Type B pancreatic cell (in vitro differentiated cells): ENCODE measurements at regions not wholly inside any gene's neighbourhood (a gene's known extent, or its start where the extent isn't known, plus 50 kb on each side); places are given as distances from the start of the nearest gene placed in this dataset.

Source experiments
- DNase-seq: peaks from one replicate; pipeline ENCODE4 v3.0.0; 2021; ENCODE audit warnings: mixed read lengths; ENCODE audit not compliant: unreplicated experiment; ENCODE audit errors: extremely low spot score
- H3K27ac Mint-ChIP-seq: 2 replicates; pipeline ENCODE4 v1.8.0; 2021; ENCODE audit warnings: mild to moderate bottlenecking, mixed read lengths
- H3K27me3 Mint-ChIP-seq: 2 replicates; pipeline ENCODE4 v1.8.0; 2021; ENCODE audit warnings: mixed read lengths
- H3K36me3 Mint-ChIP-seq: 2 replicates; pipeline ENCODE4 v1.8.0; 2021; ENCODE audit warnings: mixed read lengths
- H3K4me1 Mint-ChIP-seq: one replicate; pipeline ENCODE4 v1.8.0; 2021; ENCODE audit warnings: mixed read lengths; ENCODE audit not compliant: unreplicated experiment
- H3K4me3 Mint-ChIP-seq: 2 replicates; pipeline ENCODE4 v1.8.0; 2021; ENCODE audit warnings: mild to moderate bottlenecking, mixed read lengths
- H3K9me3 Mint-ChIP-seq: 2 replicates; pipeline ENCODE4 v1.8.0; 2021; ENCODE audit warnings: mixed read lengths
- CTCF ChIP-seq: fragments of 200-600 bp; sonication (generic); conservative IDR thresholded peaks from 2 replicates; pipeline ENCODE4 v1.5.0; 2021; ENCODE audit warnings: antibody characterized with exemption, mild to moderate bottlenecking

- DNase-seq, result no peak
- no peaks in the 10 kb centered on the region for H3K9me3 Mint-ChIP-seq
- no peak for TF ChIP-seq CTCF
- peaks cover 4% of the 10 kb centered on the region for H3K4me1 Mint-ChIP-seq
- no peaks in the 10 kb centered on the region for H3K27me3 Mint-ChIP-seq
- no peak overlapping the region for H3K4me3 Mint-ChIP-seq
- H3K36me3 Mint-ChIP-seq, result no peaks in the 10 kb centered on the region
- H3K27ac Mint-ChIP-seq, result no peak overlapping the region
These were observed 395.0 kb upstream of the TCF4 start for GRCh38 chr18:55982992-55983391.

DNA sequence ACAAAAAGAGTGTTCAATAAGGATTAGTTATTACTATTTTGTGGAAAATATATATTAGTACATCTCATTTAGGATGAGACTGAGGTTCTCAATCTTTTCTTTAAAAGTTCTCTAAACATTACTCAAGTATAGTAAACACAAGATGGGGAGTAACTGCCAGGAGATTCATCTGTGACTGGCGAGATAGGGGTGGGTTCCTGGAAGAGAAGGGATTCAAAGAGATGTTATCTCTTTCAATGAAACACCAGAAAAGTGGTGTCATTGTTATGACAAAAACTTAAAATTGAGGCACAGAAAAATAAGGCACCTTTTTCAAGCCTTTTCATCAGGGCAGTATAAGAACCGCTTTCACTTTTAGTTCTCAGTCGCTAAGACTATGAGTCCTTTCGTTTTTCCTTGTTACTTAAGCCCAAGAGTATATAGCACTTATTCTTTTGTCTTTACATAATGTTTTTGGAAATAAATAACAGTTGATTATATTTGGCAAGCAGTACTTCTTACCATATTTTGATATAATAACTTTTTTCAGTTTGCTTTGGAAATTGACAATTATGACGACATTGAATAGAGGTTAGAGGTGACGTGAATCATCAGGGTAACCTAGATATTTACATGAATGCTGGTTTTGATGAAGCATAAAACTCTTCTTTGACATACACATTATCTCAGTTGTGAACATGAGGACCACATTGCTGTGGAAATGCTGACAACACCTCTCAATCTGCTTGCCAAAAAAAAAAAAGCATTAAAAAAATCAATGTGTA lies 393.9 kb upstream of the TCF4 start:
- DNase-seq, result no peak
- peaks cover 4% of the 10 kb centered on the region for H3K4me1 Mint-ChIP-seq
- no peaks in the 10 kb centered on the region for H3K27me3 Mint-ChIP-seq
- H3K4me3 Mint-ChIP-seq, result no peak overlapping the region
- H3K9me3 Mint-ChIP-seq, result no peaks in the 10 kb centered on the region
- no peaks in the 10 kb centered on the region for H3K36me3 Mint-ChIP-seq
- no peak overlapping the region for H3K27ac Mint-ChIP-seq
- no peak for TF ChIP-seq CTCF

DNA sequence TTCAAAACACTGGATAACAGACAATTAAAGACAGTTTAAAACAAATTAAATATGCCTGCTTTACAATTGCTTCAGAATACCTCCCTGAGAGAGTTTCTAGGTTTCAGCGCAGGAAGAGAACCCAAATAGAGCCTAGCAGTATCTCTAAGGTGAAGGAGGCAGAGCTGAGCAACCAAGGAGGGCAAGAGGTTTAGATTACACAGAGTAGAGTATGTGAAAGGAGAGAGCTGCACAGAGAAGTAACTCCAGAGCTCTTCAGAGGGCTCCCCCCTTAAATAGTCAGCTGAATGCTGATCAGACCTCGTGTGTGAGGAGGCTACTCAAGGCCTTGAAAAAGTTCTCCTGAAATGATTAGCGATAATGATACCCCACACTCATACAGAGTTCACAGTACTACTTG lies 386.5 kb upstream of the TCF4 start:
- Mint-ChIP-seq H3K27ac (no peak overlapping the region), H3K9me3 (no peaks in the 10 kb centered on the region), H3K36me3 (no peaks in the 10 kb centered on the region), H3K4me1 (no peaks in the 10 kb centered on the region), H3K4me3 (no peak overlapping the region), H3K27me3 (no peaks in the 10 kb centered on the region)
- DNase-seq, result no peak
- TF ChIP-seq CTCF, result no peak

- Mint-ChIP-seq H3K4me1 (peaks cover 6% of the 10 kb centered on the region), H3K27me3 (no peaks in the 10 kb centered on the region), H3K36me3 (no peaks in the 10 kb centered on the region), H3K27ac (no peak overlapping the region), H3K4me3 (no peak overlapping the region), H3K9me3 (no peaks in the 10 kb centered on the region)
- no peak for DNase-seq
- no peak for TF ChIP-seq CTCF
These were observed 380.6 kb upstream of the TCF4 start for GRCh38 chr18:55968550-55968949.

GRCh38 chr18:55967019-55967418 lies 379.0 kb upstream of the TCF4 start:
- no peak for TF ChIP-seq CTCF
- Mint-ChIP-seq H3K27ac (no peak overlapping the region), H3K27me3 (no peaks in the 10 kb centered on the region), H3K9me3 (no peaks in the 10 kb centered on the region), H3K36me3 (no peaks in the 10 kb centered on the region), H3K4me3 (no peak overlapping the region), H3K4me1 (peaks cover 6% of the 10 kb centered on the region)
- no peak for DNase-seq

DNA sequence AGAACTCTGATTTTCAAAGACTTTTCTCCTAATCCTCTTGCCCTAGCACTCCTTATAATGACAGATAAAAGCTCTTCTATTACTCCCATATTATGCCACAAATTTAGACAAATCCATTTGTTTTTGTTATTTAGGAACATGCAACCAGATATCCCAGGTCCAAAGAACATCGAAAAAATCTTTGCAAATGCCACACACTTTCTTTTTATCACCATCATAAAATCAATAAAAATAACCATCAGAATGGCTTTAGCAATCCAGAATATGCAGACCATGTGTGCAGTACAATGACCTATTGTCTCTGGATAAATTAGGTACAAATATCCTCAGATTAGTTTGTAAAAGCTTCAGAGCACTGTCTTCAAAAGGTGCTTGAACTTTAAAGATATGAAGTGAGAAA lies 376.2 kb upstream of the TCF4 start:
- Mint-ChIP-seq H3K36me3 (no peaks in the 10 kb centered on the region), H3K9me3 (no peaks in the 10 kb centered on the region), H3K27ac (no peak overlapping the region), H3K4me1 (peaks cover 6% of the 10 kb centered on the region), H3K27me3 (no peaks in the 10 kb centered on the region), H3K4me3 (no peak overlapping the region)
- DNase-seq, result no peak
- TF ChIP-seq CTCF, result no peak
